CD4-positive, alpha-beta memory T cell (primary cell): ENCODE measurements at regions not wholly inside any gene's neighbourhood (a gene's known extent, or its start where the extent isn't known, plus 50 kb on each side); places are given as distances from the start of the nearest gene placed in this dataset.

Experiments used
- CTCF ChIA-PET: fragments of 350-600 bp; sonication (Branson Sonifier 250); formaldehyde crosslinking; loops from one replicate; lab custom pipeline; 2021; ENCODE audit warnings: inconsistent platforms; ENCODE audit not compliant: partially characterized antibody; lab: Charles Lee
- POLR2A ChIA-PET: fragments of 350-600 bp; sonication (Branson Sonifier 250); formaldehyde crosslinking; loops from one replicate; lab custom pipeline; 2021; ENCODE audit not compliant: partially characterized antibody; lab: Charles Lee
- DNase-seq, 5 donors: peaks; one replicate each; pipeline versions ENCODE4 v3.0.0 to v3.0.0-alpha.2; 2020 to 2022; ENCODE audit warnings: mixed read lengths in 1 of 5
- H3K27ac ChIP-seq: one replicate; pipeline ENCODE4 v1.7.0; 2013; ENCODE audit warnings: low read depth, low read length
- H3K27me3 ChIP-seq: 2 replicates; pipeline ENCODE4 v1.7.0; 2013; ENCODE audit warnings: mild to moderate bottlenecking, low read length, moderate library complexity; ENCODE audit not compliant: insufficient read depth
- H3K36me3 ChIP-seq: 2 replicates; pipeline ENCODE4 v1.7.0; 2013; ENCODE audit warnings: mild to moderate bottlenecking, low read length, moderate library complexity; ENCODE audit not compliant: insufficient read depth
- H3K4me1 ChIP-seq: 2 replicates; pipeline ENCODE4 v1.7.0; 2013; ENCODE audit warnings: mild to moderate bottlenecking, low read length, moderate library complexity; ENCODE audit not compliant: insufficient read depth
- H3K4me3 ChIP-seq, 2 donors: one replicate each; pipeline ENCODE4 v1.7.0; 2013; ENCODE audit warnings: low read length in 2 of 2, mild to moderate bottlenecking in 1 of 2
- H3K9me3 ChIP-seq, 2 donors: one replicate each; pipeline ENCODE4 v1.7.0; 2013; ENCODE audit warnings: low read length in 2 of 2, control low read depth in 1 of 2; ENCODE audit not compliant: control insufficient read depth in 1 of 2
- H3K27ac Mint-ChIP-seq, 7 donors: one replicate each; pipeline ENCODE4 v1.8.0; 2020 to 2021; ENCODE audit warnings: mixed read lengths in 7 of 7, mild to moderate bottlenecking in 6 of 7, inconsistent platforms in 3 of 7, moderate library complexity in 3 of 7
- H3K27me3 Mint-ChIP-seq, 2 donors: one replicate each; pipeline ENCODE4 v1.8.0; 2020 to 2021; ENCODE audit warnings: mixed read lengths in 2 of 2
- H3K36me3 Mint-ChIP-seq, 2 donors: one replicate each; pipeline ENCODE4 v1.8.0; 2020 to 2021; ENCODE audit warnings: mixed read lengths in 2 of 2, inconsistent platforms in 1 of 2, mild to moderate bottlenecking in 1 of 2
- H3K4me1 Mint-ChIP-seq, 4 donors: one replicate each; pipeline ENCODE4 v1.8.0; 2020 to 2021; ENCODE audit warnings: mixed read lengths in 4 of 4, mild to moderate bottlenecking in 1 of 4
- H3K4me3 Mint-ChIP-seq, 8 donors: one replicate each; pipeline ENCODE4 v1.8.0; 2020 to 2021; ENCODE audit warnings: mixed read lengths in 8 of 8, mild to moderate bottlenecking in 7 of 8, moderate library complexity in 6 of 8, inconsistent platforms in 3 of 8
- H3K9me3 Mint-ChIP-seq, 8 donors: one replicate each; pipeline ENCODE4 v1.8.0; 2020 to 2021; ENCODE audit warnings: mixed read lengths in 8 of 8, mild to moderate bottlenecking in 5 of 8, inconsistent platforms in 3 of 8, moderate library complexity in 1 of 8
- intact Hi-C: fragments of 100-400 bp; cut with micrococcal nuclease; formaldehyde crosslinking; loops from one replicate; pipeline ENCODE4 v1.15.1; 2023

- H3K4me3 ChIP-seq = peak overlapping the region in 1 of 2 donors; percentile 14
- ChIA-PET CTCF (no interaction called here), POLR2A (no interaction called here)
- Mint-ChIP-seq H3K9me3 (peaks cover 0 to 2% (median 0%) of the 10 kb centered on the region in 8 donors), H3K27me3 (peaks cover 11 to 19% of the 10 kb centered on the region in 2 donors), H3K4me3 (peak overlapping the region; percentile 58 to 77 (median 65)), H3K36me3 (no peaks in the 10 kb centered on the region), H3K4me1 (peaks cover 5 to 10% (median 6%) of the 10 kb centered on the region in 4 donors), H3K27ac (peak overlapping the region in 3 of 7 donors; percentile 7 to 25 (median 8))
- H3K36me3 ChIP-seq = no peaks in the 10 kb centered on the region
- no peak overlapping the region for H3K27ac ChIP-seq
- H3K4me1 ChIP-seq = peaks cover 3% of the 10 kb centered on the region
- H3K27me3 ChIP-seq = peaks cover 4% of the 10 kb centered on the region
- peak; percentile 48 to 71 (median 55) for DNase-seq
- intact Hi-C loops = no loop called here
- no peaks in the 10 kb centered on the region for H3K9me3 ChIP-seq
Measured at GRCh38 chr5:159773062-159773924, 143.0 kb upstream of the ADRA1B start.

GRCh38 chr5:159774476-159775031 lies 141.7 kb upstream of the ADRA1B start:
- no peak overlapping the region for H3K4me3 ChIP-seq
- no peak overlapping the region for H3K27ac Mint-ChIP-seq
- CTCF ChIA-PET = interaction anchor here (0.6 kb wide), 1 partner anchor 46 kb away, joined by 3 read pairs; no protein-coding TSS in a partner anchor
- no peak overlapping the region for H3K4me3 Mint-ChIP-seq
- peaks cover 5 to 10% (median 6%) of the 10 kb centered on the region in 4 donors for H3K4me1 Mint-ChIP-seq
- peaks cover 11 to 19% of the 10 kb centered on the region in 2 donors for H3K27me3 Mint-ChIP-seq
- POLR2A ChIA-PET = no interaction called here
- H3K9me3 Mint-ChIP-seq = peaks cover 0 to 2% (median 0%) of the 10 kb centered on the region in 8 donors
- H3K36me3 ChIP-seq = no peaks in the 10 kb centered on the region
- H3K4me1 ChIP-seq = peaks cover 3% of the 10 kb centered on the region
- no peaks in the 10 kb centered on the region for H3K9me3 ChIP-seq
- H3K27me3 ChIP-seq = peaks cover 4% of the 10 kb centered on the region
- no peak overlapping the region for H3K27ac ChIP-seq
- no peaks in the 10 kb centered on the region for H3K36me3 Mint-ChIP-seq
- DNase-seq = no peak
- intact Hi-C loops = no loop called here

DNA sequence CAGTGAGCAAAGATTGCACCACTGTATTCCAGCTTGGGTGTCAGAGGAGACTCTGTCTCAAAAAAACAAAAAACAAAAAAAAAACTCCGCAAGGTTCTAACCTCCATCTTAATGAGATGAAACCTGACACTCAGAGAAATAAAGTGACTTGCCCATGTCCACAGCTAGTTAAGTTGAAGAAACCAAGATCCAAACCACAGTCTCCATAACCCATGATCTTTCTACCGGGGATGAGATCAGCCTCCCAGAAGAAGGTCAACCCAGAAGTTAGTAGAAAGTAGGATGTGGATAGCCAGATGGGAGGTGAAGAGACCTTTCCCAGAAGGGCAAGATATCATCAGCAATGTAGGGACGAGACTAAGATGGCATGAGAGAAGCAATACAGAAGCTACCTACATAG lies 140.4 kb upstream of the ADRA1B start:
- Histone ChIP-seq H3K36me3 (no peaks in the 10 kb centered on the region), H3K4me3 (no peak overlapping the region), H3K9me3 (no peaks in the 10 kb centered on the region), H3K27me3 (peaks cover 4% of the 10 kb centered on the region), H3K27ac (no peak overlapping the region), H3K4me1 (peaks cover 3% of the 10 kb centered on the region)
- ChIA-PET CTCF (no interaction called here), POLR2A (no interaction called here)
- Mint-ChIP-seq H3K27ac (no peak overlapping the region), H3K36me3 (no peaks in the 10 kb centered on the region), H3K4me3 (no peak overlapping the region), H3K9me3 (peaks cover 0 to 4% (median 0%) of the 10 kb centered on the region in 8 donors), H3K27me3 (peaks cover 8 to 26% of the 10 kb centered on the region in 2 donors), H3K4me1 (peaks cover 5 to 10% (median 6%) of the 10 kb centered on the region in 4 donors)
- DNase-seq = no peak
- intact Hi-C loops = no loop called here

DNA sequence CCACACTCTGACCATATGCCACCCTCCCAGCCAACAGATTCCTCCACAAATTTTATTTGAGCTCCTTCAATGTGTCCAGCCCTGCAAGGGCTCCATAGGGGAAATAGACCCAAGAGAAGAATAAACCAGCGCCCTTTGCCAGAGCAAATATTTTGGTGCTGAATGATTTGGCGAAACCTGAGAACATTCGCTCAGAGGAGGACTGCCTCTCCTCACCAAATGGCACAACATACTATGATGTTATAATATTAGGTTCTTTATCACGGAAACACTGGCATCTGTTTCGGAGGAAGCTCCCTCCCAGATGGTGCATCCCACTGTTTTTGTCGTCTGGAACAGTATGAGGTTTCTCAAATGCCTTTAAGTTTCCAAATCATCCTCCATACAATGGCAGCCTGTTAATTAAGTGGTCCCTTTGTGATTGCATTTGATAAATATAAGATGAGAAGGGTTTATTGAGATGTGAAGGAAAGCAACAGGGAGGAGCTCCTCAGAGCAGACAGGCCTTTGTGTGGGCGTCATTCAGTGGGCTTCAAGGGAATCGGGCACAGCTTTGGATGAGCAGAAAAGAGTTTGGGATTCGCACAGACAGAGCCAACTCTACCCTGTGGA lies 139.1 kb upstream of the ADRA1B start:
- Mint-ChIP-seq H3K27ac (no peak overlapping the region), H3K36me3 (no peaks in the 10 kb centered on the region), H3K27me3 (peaks cover 8 to 27% of the 10 kb centered on the region in 2 donors), H3K9me3 (peaks cover 0 to 4% (median 0%) of the 10 kb centered on the region in 8 donors), H3K4me3 (no peak overlapping the region), H3K4me1 (peaks cover 5 to 10% (median 6%) of the 10 kb centered on the region in 4 donors)
- H3K36me3 ChIP-seq = no peaks in the 10 kb centered on the region
- ChIA-PET POLR2A (no interaction called here), CTCF (no interaction called here)
- intact Hi-C loops = no loop called here
- peaks cover 4% of the 10 kb centered on the region for H3K27me3 ChIP-seq
- H3K27ac ChIP-seq = no peak overlapping the region
- H3K9me3 ChIP-seq = no peaks in the 10 kb centered on the region
- DNase-seq = no peak
- peaks cover 3% of the 10 kb centered on the region for H3K4me1 ChIP-seq
- no peak overlapping the region for H3K4me3 ChIP-seq

GRCh38 chr5:159779481-159779880 lies 136.8 kb upstream of the ADRA1B start:
- H3K27me3 ChIP-seq = peaks cover 4% of the 10 kb centered on the region
- Mint-ChIP-seq H3K4me3 (no peak overlapping the region), H3K27me3 (peaks cover 0 to 14% of the 10 kb centered on the region in 2 donors), H3K27ac (no peak overlapping the region), H3K36me3 (no peaks in the 10 kb centered on the region), H3K4me1 (no peaks in the 10 kb centered on the region), H3K9me3 (peaks cover 0 to 4% (median 0%) of the 10 kb centered on the region in 8 donors)
- POLR2A ChIA-PET = no interaction called here
- no peaks in the 10 kb centered on the region for H3K4me1 ChIP-seq
- no peak for DNase-seq
- no peak overlapping the region for H3K4me3 ChIP-seq
- no peak overlapping the region for H3K27ac ChIP-seq
- H3K9me3 ChIP-seq = no peaks in the 10 kb centered on the region
- CTCF ChIA-PET = no interaction called here
- H3K36me3 ChIP-seq = no peaks in the 10 kb centered on the region
- intact Hi-C loops = no loop called here

GRCh38 chr5:159780246-159780645 lies 136.0 kb upstream of the ADRA1B start:
- no peaks in the 10 kb centered on the region for H3K4me1 Mint-ChIP-seq
- Histone ChIP-seq H3K27me3 (peaks cover under 1% of the 10 kb centered on the region), H3K4me3 (no peak overlapping the region), H3K36me3 (no peaks in the 10 kb centered on the region), H3K9me3 (no peaks in the 10 kb centered on the region), H3K27ac (no peak overlapping the region), H3K4me1 (no peaks in the 10 kb centered on the region)
- ChIA-PET POLR2A (no interaction called here), CTCF (no interaction called here)
- intact Hi-C loops = no loop called here
- no peak for DNase-seq
- no peaks in the 10 kb centered on the region for H3K36me3 Mint-ChIP-seq
- H3K9me3 Mint-ChIP-seq = peaks cover 0 to 4% (median 0%) of the 10 kb centered on the region in 8 donors
- H3K4me3 Mint-ChIP-seq = no peak overlapping the region
- peaks cover 0 to 11% of the 10 kb centered on the region in 2 donors for H3K27me3 Mint-ChIP-seq
- no peak overlapping the region for H3K27ac Mint-ChIP-seq

DNA sequence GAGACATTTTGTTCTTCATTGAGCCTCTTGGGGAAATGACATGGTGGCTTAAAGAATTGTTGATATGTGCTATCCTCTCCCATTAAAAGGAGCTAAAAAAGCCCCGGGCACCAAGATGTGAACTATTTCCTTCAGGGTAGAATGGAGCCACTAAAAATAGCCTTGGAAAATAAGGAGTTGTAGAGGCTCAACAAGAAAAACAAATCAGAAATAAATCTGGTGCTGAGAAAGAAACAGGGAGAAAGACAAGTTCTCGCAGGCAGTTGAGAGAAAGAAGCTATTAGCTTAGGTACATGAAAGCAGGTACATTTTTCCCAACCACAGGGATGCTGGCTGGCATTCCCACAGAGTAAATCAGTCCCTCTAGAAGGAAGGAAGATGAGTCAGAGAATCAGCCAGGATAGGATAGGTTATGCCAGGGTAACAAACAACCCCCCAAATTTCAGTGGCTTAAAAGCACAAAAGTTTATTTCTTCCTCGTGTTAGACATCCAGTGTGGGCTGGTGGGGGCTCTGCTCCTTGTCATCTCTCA lies 134.6 kb upstream of the ADRA1B start:
- no peak for DNase-seq
- intact Hi-C loops = no loop called here
- Mint-ChIP-seq H3K36me3 (no peaks in the 10 kb centered on the region), H3K9me3 (peaks cover 0 to 4% (median 0%) of the 10 kb centered on the region in 8 donors), H3K4me3 (no peak overlapping the region), H3K27me3 (peaks cover 6 to 17% of the 10 kb centered on the region in 2 donors), H3K27ac (no peak overlapping the region), H3K4me1 (no peaks in the 10 kb centered on the region)
- no peaks in the 10 kb centered on the region for H3K27me3 ChIP-seq
- ChIA-PET CTCF (no interaction called here), POLR2A (no interaction called here)
- H3K4me1 ChIP-seq = no peaks in the 10 kb centered on the region
- H3K36me3 ChIP-seq = no peaks in the 10 kb centered on the region
- H3K27ac ChIP-seq = no peak overlapping the region
- H3K4me3 ChIP-seq = no peak overlapping the region
- H3K9me3 ChIP-seq = no peaks in the 10 kb centered on the region
